Peyer's patch (tissue), 4 donors: ENCODE measurements at regions not wholly inside any gene's neighbourhood (a gene's known extent, or its start where the extent isn't known, plus 50 kb on each side); places are given as distances from the start of the nearest gene placed in this dataset.

Experiments used
- DNase-seq, 3 donors: peaks; one replicate each; pipeline ENCODE4 v3.0.0-alpha.2; 2017 to 2019
- H3K27ac ChIP-seq, 4 donors: fragments of 200-600 bp; sonication (generic); one replicate each; pipeline ENCODE4 v1.5.1; 2016 to 2019
- H3K27me3 ChIP-seq, 2 donors: fragments of 200-600 bp; sonication (generic); one replicate each; pipeline ENCODE4 v1.5.1; 2019
- H3K36me3 ChIP-seq, 3 donors: fragments of 200-600 bp; sonication (generic); one replicate each; pipeline ENCODE4 v1.5.1; 2016 to 2019
- H3K4me1 ChIP-seq, 4 donors: fragments of 200-600 bp; sonication (generic); one replicate each; pipeline ENCODE4 v1.5.1; 2016 to 2019
- H3K4me3 ChIP-seq, 4 donors: fragments of 200-600 bp; sonication (generic); 1 replicate in 3 of 4; 2 replicates in 1 of 4; pipeline ENCODE4 v1.5.1; 2016 to 2019; ENCODE audit warnings: mild to moderate bottlenecking in 1 of 4
- H3K9me3 ChIP-seq, 4 donors: fragments of 200-600 bp; sonication (generic); one replicate each; pipeline ENCODE4 v1.5.1; 2016 to 2019; ENCODE audit warnings: mild to moderate bottlenecking in 1 of 4
- POLR2A ChIP-seq, 2 donors: fragments of 450-650 bp; IDR thresholded peaks; one replicate each; pipeline ENCODE4 v1.5.1; 2017; ENCODE audit warnings: antibody characterized with exemption in 2 of 2, mild to moderate bottlenecking in 2 of 2, moderate library complexity in 2 of 2
- TF ChIP-seq, protein P1 (sequence below), 6 experiments: fragments of 450-650 bp in 4 of 6; fragments of 200-600 bp in 2 of 6; sonication (generic) in 1 of 6; IDR thresholded peaks; one replicate each; pipeline ENCODE4 v1.5.1; 2017 to 2019; ENCODE audit warnings: antibody characterized with exemption in 6 of 6, mild to moderate bottlenecking in 3 of 6, moderate library complexity in 1 of 6

DNA sequence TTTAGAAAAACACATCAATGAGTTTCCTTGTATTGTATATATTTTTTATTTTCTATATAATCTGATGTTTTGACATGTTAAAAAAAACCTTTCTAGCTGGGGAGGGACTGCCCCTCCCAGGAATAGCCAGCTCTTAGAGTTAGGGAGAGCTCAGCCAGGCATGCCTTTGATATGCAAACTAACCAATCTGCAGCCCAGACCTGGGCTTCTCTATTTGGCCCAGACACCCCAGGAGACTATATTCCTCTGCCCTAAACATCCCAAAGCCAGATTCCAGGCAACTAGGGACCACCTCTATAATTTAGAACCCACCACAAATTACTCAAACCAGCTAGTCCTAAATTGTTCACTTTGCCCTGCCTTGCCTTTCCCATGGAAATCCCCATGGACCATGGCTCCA, 390.9 kb upstream of the ADAMTS9 start:
- DNase-seq: no peak
- Histone ChIP-seq H3K4me1 (no peaks in the 10 kb centered on the region), H3K27ac (no peak overlapping the region), H3K4me3 (no peak overlapping the region), H3K36me3 (no peaks in the 10 kb centered on the region), H3K9me3 (no peaks in the 10 kb centered on the region), H3K27me3 (no peaks in the 10 kb centered on the region)
- TF ChIP-seq, protein P1, sequence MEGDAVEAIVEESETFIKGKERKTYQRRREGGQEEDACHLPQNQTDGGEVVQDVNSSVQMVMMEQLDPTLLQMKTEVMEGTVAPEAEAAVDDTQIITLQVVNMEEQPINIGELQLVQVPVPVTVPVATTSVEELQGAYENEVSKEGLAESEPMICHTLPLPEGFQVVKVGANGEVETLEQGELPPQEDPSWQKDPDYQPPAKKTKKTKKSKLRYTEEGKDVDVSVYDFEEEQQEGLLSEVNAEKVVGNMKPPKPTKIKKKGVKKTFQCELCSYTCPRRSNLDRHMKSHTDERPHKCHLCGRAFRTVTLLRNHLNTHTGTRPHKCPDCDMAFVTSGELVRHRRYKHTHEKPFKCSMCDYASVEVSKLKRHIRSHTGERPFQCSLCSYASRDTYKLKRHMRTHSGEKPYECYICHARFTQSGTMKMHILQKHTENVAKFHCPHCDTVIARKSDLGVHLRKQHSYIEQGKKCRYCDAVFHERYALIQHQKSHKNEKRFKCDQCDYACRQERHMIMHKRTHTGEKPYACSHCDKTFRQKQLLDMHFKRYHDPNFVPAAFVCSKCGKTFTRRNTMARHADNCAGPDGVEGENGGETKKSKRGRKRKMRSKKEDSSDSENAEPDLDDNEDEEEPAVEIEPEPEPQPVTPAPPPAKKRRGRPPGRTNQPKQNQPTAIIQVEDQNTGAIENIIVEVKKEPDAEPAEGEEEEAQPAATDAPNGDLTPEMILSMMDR (IDR thresholded peaks at IDR 0.05): no peak
- TF ChIP-seq POLR2A (IDR thresholded peaks at IDR 0.05): no peak

DNA sequence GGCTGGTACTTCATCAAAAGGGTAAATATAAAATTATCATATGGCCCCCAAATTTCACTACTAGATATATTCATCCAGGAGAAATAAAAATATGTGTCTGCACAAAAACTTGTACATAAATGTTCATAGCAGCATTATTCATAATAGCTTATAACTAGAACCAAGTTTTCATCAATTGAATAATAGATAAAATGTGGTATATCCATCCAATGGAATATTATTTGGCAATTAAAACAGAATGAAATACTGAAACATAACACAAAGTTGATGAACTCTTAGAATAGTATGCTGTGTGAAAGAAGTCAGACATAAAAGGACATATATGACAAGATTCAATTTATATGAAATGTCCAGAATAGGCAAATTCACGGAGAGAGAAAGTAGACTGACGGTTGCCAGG, 389.3 kb upstream of the ADAMTS9 start:
- Histone ChIP-seq H3K27ac (no peak overlapping the region), H3K4me1 (no peaks in the 10 kb centered on the region), H3K27me3 (no peaks in the 10 kb centered on the region), H3K4me3 (no peak overlapping the region), H3K9me3 (no peaks in the 10 kb centered on the region), H3K36me3 (no peaks in the 10 kb centered on the region)
- TF ChIP-seq, protein P1 (IDR thresholded peaks at IDR 0.05): no peak
- TF ChIP-seq POLR2A (IDR thresholded peaks at IDR 0.05): no peak
- no peak for DNase-seq

GRCh38 chr3:65070968-65071367, 383.2 kb upstream of the ADAMTS9 start:
- Histone ChIP-seq H3K4me1 (no peaks in the 10 kb centered on the region), H3K9me3 (no peaks in the 10 kb centered on the region), H3K4me3 (no peak overlapping the region), H3K27me3 (no peaks in the 10 kb centered on the region), H3K27ac (no peak overlapping the region), H3K36me3 (no peaks in the 10 kb centered on the region)
- TF ChIP-seq POLR2A (IDR thresholded peaks at IDR 0.05): no peak
- TF ChIP-seq, protein P1 (IDR thresholded peaks at IDR 0.05): no peak
- DNase-seq: no peak

- Histone ChIP-seq H3K4me3 (no peak overlapping the region), H3K27ac (no peak overlapping the region), H3K27me3 (no peaks in the 10 kb centered on the region), H3K9me3 (no peaks in the 10 kb centered on the region), H3K4me1 (no peaks in the 10 kb centered on the region), H3K36me3 (no peaks in the 10 kb centered on the region)
- TF ChIP-seq POLR2A (IDR thresholded peaks at IDR 0.05): no peak
- TF ChIP-seq, protein P1 (IDR thresholded peaks at IDR 0.05): no peak
- no peak for DNase-seq
Measured at GRCh38 chr3:65060904-65061303, 373.1 kb upstream of the ADAMTS9 start.

GRCh38 chr3:65052101-65052500, 364.3 kb upstream of the ADAMTS9 start:
- Histone ChIP-seq H3K27me3 (no peaks in the 10 kb centered on the region), H3K27ac (no peak overlapping the region), H3K4me1 (no peaks in the 10 kb centered on the region), H3K4me3 (no peak overlapping the region), H3K36me3 (no peaks in the 10 kb centered on the region), H3K9me3 (no peaks in the 10 kb centered on the region)
- TF ChIP-seq, protein P1 (IDR thresholded peaks at IDR 0.05): no peak
- TF ChIP-seq POLR2A (IDR thresholded peaks at IDR 0.05): no peak
- DNase-seq: no peak

DNA sequence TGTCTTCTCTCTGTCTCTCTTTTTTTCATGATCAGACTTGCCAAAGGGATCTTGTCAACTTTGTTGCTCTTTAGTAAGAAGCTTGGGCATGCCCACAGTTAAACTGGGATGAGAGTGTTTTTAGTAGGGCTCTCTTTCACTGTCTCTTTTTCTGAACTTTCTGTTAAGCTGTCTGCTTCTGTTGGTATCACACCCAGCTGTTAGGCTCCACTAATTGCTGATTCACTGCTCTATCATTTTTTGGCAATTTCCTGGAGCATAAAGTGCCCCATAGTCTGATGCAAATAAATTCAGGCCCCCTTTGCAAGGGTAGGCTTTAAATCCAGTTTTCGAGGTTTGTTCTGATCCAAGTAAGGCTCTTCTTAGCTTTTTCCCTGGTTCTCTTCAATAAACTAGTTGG, 360.4 kb upstream of the ADAMTS9 start:
- H3K4me1 ChIP-seq: no peaks in the 10 kb centered on the region
- no peak overlapping the region for H3K4me3 ChIP-seq
- H3K27ac ChIP-seq: no peak overlapping the region
- H3K27me3 ChIP-seq: no peaks in the 10 kb centered on the region
- no peak for DNase-seq
- no peaks in the 10 kb centered on the region for H3K36me3 ChIP-seq
- no peaks in the 10 kb centered on the region for H3K9me3 ChIP-seq
- TF ChIP-seq, protein P1 (IDR thresholded peaks at IDR 0.05): no peak
- no peak for TF ChIP-seq POLR2A (IDR thresholded peaks at IDR 0.05)
